ENCODE measurements at regions not wholly inside any gene's neighbourhood (a gene's known extent, or its start where the extent isn't known, plus 50 kb on each side); places are given as distances from the start of the nearest gene placed in this dataset.

GRCh38 chr12:75891072-75891471, 140.5 kb downstream of the PHLDA1 start:
- Histone ChIP-seq H4K20me1 (ENCODE audit: insufficient read depth, low read length, poor library complexity, severe bottlenecking) (no peaks in the 10 kb centered on the region), H3K4me2 (ENCODE audit: low read depth, low read length, poor library complexity, severe bottlenecking) (no peak overlapping the region), H3K79me2 (ENCODE audit: insufficient read depth, low read length) (no peaks in the 10 kb centered on the region), H3K4me1 (ENCODE audit: insufficient read depth, low read length, poor library complexity, severe bottlenecking) (no peaks in the 10 kb centered on the region), H3K36me3 (ENCODE audit: insufficient read depth, low read length) (no peaks in the 10 kb centered on the region), H3F3A (ENCODE audit: low read depth) (no peaks in the 10 kb centered on the region), H3K9ac (ENCODE audit: low read depth, low read length, poor library complexity, severe bottlenecking) (no peak overlapping the region), H2AFZ (ENCODE audit: low read length) (no peak overlapping the region), H3K9me3 (ENCODE audit: insufficient read depth, low read depth, low read length) (no peaks in the 10 kb centered on the region), H3K9me2 (replicated peaks; ENCODE audit: low read depth, low read length) (no peaks in the 10 kb centered on the region), H3K4me3 (ENCODE audit: low read length, poor library complexity, severe bottlenecking) (no peak overlapping the region), H3K27me3 (ENCODE audit: insufficient read depth, low read length, poor library complexity, severe bottlenecking) (no peaks in the 10 kb centered on the region)
- no peak for TF ChIP-seq EZH2phosphoT487 (IDR thresholded peaks at IDR 0.05; ENCODE audit: borderline replicate concordance)
- TF ChIP-seq CTCF (conservative IDR thresholded peaks at IDR 0.05; ENCODE audit: low read length): no peak

- TF ChIP-seq EZH2phosphoT487 (IDR thresholded peaks at IDR 0.05; ENCODE audit: borderline replicate concordance) (no peak), CTCF (conservative IDR thresholded peaks at IDR 0.05; ENCODE audit: low read length) (no peak)
- Histone ChIP-seq H3K27me3 (ENCODE audit: insufficient read depth, low read length, poor library complexity, severe bottlenecking) (no peaks in the 10 kb centered on the region), H3K4me3 (ENCODE audit: low read length, poor library complexity, severe bottlenecking) (no peak overlapping the region), H3K4me1 (ENCODE audit: insufficient read depth, low read length, poor library complexity, severe bottlenecking) (no peaks in the 10 kb centered on the region), H3K9me3 (ENCODE audit: insufficient read depth, low read depth, low read length) (no peaks in the 10 kb centered on the region), H3K4me2 (ENCODE audit: low read depth, low read length, poor library complexity, severe bottlenecking) (no peak overlapping the region), H2AFZ (ENCODE audit: low read length) (no peak overlapping the region; the same call in 1 of the 2 replicates), H3K9ac (ENCODE audit: low read depth, low read length, poor library complexity, severe bottlenecking) (no peak overlapping the region), H3F3A (ENCODE audit: low read depth) (no peaks in the 10 kb centered on the region), H3K9me2 (replicated peaks; ENCODE audit: low read depth, low read length) (no peaks in the 10 kb centered on the region), H3K36me3 (ENCODE audit: insufficient read depth, low read length) (no peaks in the 10 kb centered on the region), H4K20me1 (ENCODE audit: insufficient read depth, low read length, poor library complexity, severe bottlenecking) (no peaks in the 10 kb centered on the region), H3K79me2 (ENCODE audit: insufficient read depth, low read length) (no peaks in the 10 kb centered on the region)
Observed at GRCh38 chr12:75890660-75891059, 140.9 kb downstream of the PHLDA1 start.

GRCh38 chr12:75890141-75890540, 141.4 kb downstream of the PHLDA1 start:
- TF ChIP-seq CTCF (conservative IDR thresholded peaks at IDR 0.05; ENCODE audit: low read length) (no peak), EZH2phosphoT487 (IDR thresholded peaks at IDR 0.05; ENCODE audit: borderline replicate concordance) (no peak)
- Histone ChIP-seq H3K4me2 (ENCODE audit: low read depth, low read length, poor library complexity, severe bottlenecking) (no peak overlapping the region), H3K36me3 (ENCODE audit: insufficient read depth, low read length) (no peaks in the 10 kb centered on the region), H3K9me3 (ENCODE audit: insufficient read depth, low read depth, low read length) (no peaks in the 10 kb centered on the region), H3K4me3 (ENCODE audit: low read length, poor library complexity, severe bottlenecking) (no peak overlapping the region), H3K4me1 (ENCODE audit: insufficient read depth, low read length, poor library complexity, severe bottlenecking) (no peaks in the 10 kb centered on the region), H3K27me3 (ENCODE audit: insufficient read depth, low read length, poor library complexity, severe bottlenecking) (no peaks in the 10 kb centered on the region), H3K9ac (ENCODE audit: low read depth, low read length, poor library complexity, severe bottlenecking) (no peak overlapping the region), H2AFZ (ENCODE audit: low read length) (no peak overlapping the region), H4K20me1 (ENCODE audit: insufficient read depth, low read length, poor library complexity, severe bottlenecking) (no peaks in the 10 kb centered on the region), H3K79me2 (ENCODE audit: insufficient read depth, low read length) (no peaks in the 10 kb centered on the region), H3F3A (ENCODE audit: low read depth) (no peaks in the 10 kb centered on the region), H3K9me2 (replicated peaks; ENCODE audit: low read depth, low read length) (no peaks in the 10 kb centered on the region)

Data from Loucy (cell line).